A549 (cell line): ENCODE measurements at regions not wholly inside any gene's neighbourhood (a gene's known extent, or its start where the extent isn't known, plus 50 kb on each side); places are given as distances from the start of the nearest gene placed in this dataset.

ENCODE experiments used
- ATAC-seq, 2 experiments: fragments of 200-7000 bp in 1 of 2; fragments of >200 bp in 1 of 2; cut with Nextera tagmentation in 1 of 2; cut with Tn5 transposase in 1 of 2; 3 replicates each; pipeline versions ENCODE4 v1.8.0 to v1.9.1; 2018 to 2020; ENCODE audit warnings: mild to moderate bottlenecking in 1 of 2, moderate library complexity in 1 of 2
- CTCF ChIA-PET: fragments of 300-600 bp; sonication (Branson Sonifier 250); formaldehyde crosslinking; extraction: SDS; loops from one replicate; lab custom pipeline; 2021; ENCODE audit warnings: antibody characterized with exemption, inconsistent platforms; lab: Yijun Ruan, JAX
- POLR2A ChIA-PET: fragments of 350-600 bp; formaldehyde crosslinking; extraction: SDS; loops from one replicate; lab custom pipeline; 2021; ENCODE audit warnings: antibody characterized with exemption, inconsistent platforms; lab: Yijun Ruan, JAX
- DNase-seq, 2 experiments: peaks; one replicate each; pipeline versions ENCODE4 v3.0.0 to v3.0.0-alpha.2; 2011 to 2016; ENCODE audit warnings: low read depth in 1 of 2, low spot score in 1 of 2
- FAIRE-seq: peaks from 2 replicates; lab custom pipeline; 2011; peaks lifted over from hg19 to GRCh38; lab: Jason Lieb, UNC
- H3K27ac ChIP-seq, 2 experiments: fragments of >200 bp; sonication (Bioruptor Twin); formaldehyde crosslinking; 3 replicates each; pipeline ENCODE4 v1.5.1; 2016 to 2017
- H3K4me1 ChIP-seq: fragments of >200 bp; sonication (Bioruptor Twin); formaldehyde crosslinking; 3 replicates; pipeline ENCODE4 v1.6.1; 2016
- H3K4me2 ChIP-seq: fragments of >200 bp; sonication (Bioruptor Twin); formaldehyde crosslinking; 3 replicates; pipeline ENCODE4 v1.6.1; 2016
- H3K4me3 ChIP-seq: fragments of >200 bp; sonication (Bioruptor Twin); formaldehyde crosslinking; 3 replicates; pipeline ENCODE4 v1.5.1; 2016
- H3K9me3 ChIP-seq: fragments of >200 bp; sonication (Bioruptor Twin); formaldehyde crosslinking; 3 replicates; pipeline ENCODE4 v1.6.1; 2016
- CBX8 ChIP-seq: fragments of 200-600 bp; sonication (generic); IDR thresholded peaks from 2 replicates; pipeline ENCODE4 v1.6.1; 2016
- CEBPB ChIP-seq, 2 experiments: fragments of >200 bp in 1 of 2; sonication (Bioruptor Twin) in 1 of 2; formaldehyde crosslinking in 1 of 2; IDR thresholded peaks; 2 replicates each; pipeline ENCODE4 v1.6.1; 2012 to 2016
- EHF ChIP-seq: fragments of 250-450 bp; sonication (Bioruptor Pico); IDR thresholded peaks from 2 replicates; pipeline ENCODE4 v1.5.0; 2020; ENCODE audit warnings: mild to moderate bottlenecking
- EHMT2 ChIP-seq: fragments of 200-600 bp; sonication (generic); IDR thresholded peaks from 2 replicates; pipeline ENCODE4 v1.6.1; 2016; ENCODE audit warnings: antibody characterized with exemption, low read depth, mild to moderate bottlenecking, moderate library complexity
- EP300 ChIP-seq, 2 experiments: fragments of >200 bp; sonication (Bioruptor Twin); formaldehyde crosslinking; IDR thresholded peaks; 2 replicates in 1 of 2; 3 replicates in 1 of 2; pipeline ENCODE4 v1.6.1; 2016 to 2017
- FOSB ChIP-seq: fragments of 250-450 bp; sonication (Bioruptor Pico); IDR thresholded peaks from 2 replicates; pipeline ENCODE4 v1.5.0; 2020; ENCODE audit warnings: mild to moderate bottlenecking, moderate library complexity
- HES2 ChIP-seq: fragments of >200 bp; sonication (Bioruptor Twin); formaldehyde crosslinking; IDR thresholded peaks from 2 replicates; pipeline ENCODE4 v1.6.1; 2016
- HEYL ChIP-seq: fragments of 250-450 bp; sonication (Bioruptor Pico); IDR thresholded peaks from 2 replicates; pipeline ENCODE4 v1.8.0; 2021; ENCODE audit warnings: mild to moderate bottlenecking, moderate library complexity
- HMGXB4 ChIP-seq: fragments of 250-450 bp; sonication (Bioruptor Pico); IDR thresholded peaks from 2 replicates; pipeline ENCODE4 v1.5.0; 2021; ENCODE audit warnings: mild to moderate bottlenecking, moderate library complexity, borderline replicate concordance
- HOXA7 ChIP-seq: fragments of 250-450 bp; sonication (Bioruptor Pico); IDR thresholded peaks from 2 replicates; pipeline ENCODE4 v1.5.0; 2020; ENCODE audit warnings: mild to moderate bottlenecking, moderate library complexity
- HOXB5 ChIP-seq: fragments of 250-450 bp; sonication (Bioruptor Pico); IDR thresholded peaks from 2 replicates; pipeline ENCODE4 v1.5.0; 2020; ENCODE audit warnings: mild to moderate bottlenecking, moderate library complexity
- NR3C1 ChIP-seq: fragments of >200 bp; sonication (Bioruptor Twin); formaldehyde crosslinking; IDR thresholded peaks from 3 replicates; pipeline ENCODE4 v1.6.1; 2017
- RAD21 ChIP-seq, 2 experiments: fragments of >200 bp in 1 of 2; sonication (Bioruptor Twin) in 1 of 2; formaldehyde crosslinking in 1 of 2; IDR thresholded peaks in 1 of 2; conservative IDR thresholded peaks in 1 of 2; 2 replicates in 1 of 2; 3 replicates in 1 of 2; pipeline ENCODE4 v1.6.1; 2012 to 2018; ENCODE audit warnings: inconsistent platforms in 1 of 2
- TFCP2L1 ChIP-seq: fragments of 250-450 bp; sonication (Bioruptor Pico); IDR thresholded peaks from 2 replicates; pipeline ENCODE4 v1.5.0; 2021; ENCODE audit warnings: mild to moderate bottlenecking
- USF2 ChIP-seq: fragments of 450-650 bp; IDR thresholded peaks from 2 replicates; pipeline ENCODE4 v1.6.1; 2014; ENCODE audit warnings: antibody characterized with exemption
- ZC3H11A ChIP-seq: fragments of 450-650 bp; IDR thresholded peaks from 2 replicates; pipeline ENCODE4 v1.6.1; 2014; ENCODE audit warnings: antibody characterized with exemption, mild to moderate bottlenecking
- WGBS: methylation state at CpG from one replicate; pipeline ENCODE4 v1.1.6; 2017; ENCODE audit errors: missing lambda C conversion rate; 5-methylcytosine and 5-hydroxymethylcytosine counted together
- TF ChIP-seq, protein P1 (sequence below): fragments of 250-450 bp; sonication (Bioruptor Pico); IDR thresholded peaks from 2 replicates; pipeline ENCODE4 v1.5.0; 2020; ENCODE audit warnings: low read depth, mild to moderate bottlenecking, moderate library complexity
- TF ChIP-seq, protein P2 (sequence below): fragments of >200 bp; sonication (Bioruptor Twin); formaldehyde crosslinking; IDR thresholded peaks from 3 replicates; pipeline ENCODE4 v1.6.1; 2016
- TF ChIP-seq, protein P3 (sequence below): fragments of 200-600 bp; sonication (generic); IDR thresholded peaks from 2 replicates; pipeline ENCODE4 v1.6.1; 2016; ENCODE audit warnings: antibody characterized with exemption, mild to moderate bottlenecking, moderate library complexity

DNA sequence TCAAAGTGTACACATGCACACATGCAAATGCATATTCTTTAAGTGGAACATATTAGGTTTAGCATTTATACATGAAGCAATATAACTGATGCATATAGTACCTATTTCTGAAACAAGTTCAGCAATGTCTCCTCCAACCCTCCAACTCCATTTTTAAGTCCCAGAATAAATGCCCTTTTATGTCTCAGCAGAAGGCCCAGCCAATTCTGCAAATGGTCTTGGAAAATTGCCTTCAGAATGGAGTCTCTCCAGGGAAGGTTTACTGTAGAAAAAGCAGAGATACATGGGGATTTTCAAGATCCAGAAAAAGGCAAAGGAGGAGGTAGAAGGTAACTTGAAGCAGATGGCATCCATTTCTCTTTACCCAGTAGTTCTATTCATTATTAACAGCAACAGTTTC lies 633.3 kb downstream of the MAFB start:
- H3K4me2 ChIP-seq = no peak overlapping the region
- ATAC-seq = no peak
- CTCF ChIA-PET = no interaction called here
- POLR2A ChIA-PET = no interaction called here
- FAIRE-seq = no peak
- no peaks in the 10 kb centered on the region for H3K9me3 ChIP-seq
- no peak overlapping the region for H3K27ac ChIP-seq
- DNase-seq = no peak
- no peaks in the 10 kb centered on the region for H3K4me1 ChIP-seq
- no peak for TF ChIP-seq HEYL
- TF ChIP-seq CBX8 = no peak
- TF ChIP-seq HOXA7 = no peak
- TF ChIP-seq TFCP2L1 (CRISPR knock-in tag) = no peak
- no peak for TF ChIP-seq FOSB (CRISPR knock-in tag)
- no peak for TF ChIP-seq RAD21 (conservative IDR thresholded peaks at IDR 0.05 in 1 of 2, IDR thresholded peaks at IDR 0.05 in 1 of 2)
- no peak for TF ChIP-seq HES2
- TF ChIP-seq NR3C1 = no peak
- no peak for TF ChIP-seq USF2
- TF ChIP-seq, protein P1, sequence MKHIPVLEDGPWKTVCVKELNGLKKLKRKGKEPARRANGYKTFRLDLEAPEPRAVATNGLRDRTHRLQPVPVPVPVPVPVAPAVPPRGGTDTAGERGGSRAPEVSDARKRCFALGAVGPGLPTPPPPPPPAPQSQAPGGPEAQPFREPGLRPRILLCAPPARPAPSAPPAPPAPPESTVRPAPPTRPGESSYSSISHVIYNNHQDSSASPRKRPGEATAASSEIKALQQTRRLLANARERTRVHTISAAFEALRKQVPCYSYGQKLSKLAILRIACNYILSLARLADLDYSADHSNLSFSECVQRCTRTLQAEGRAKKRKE (CRISPR knock-in tag) = no peak
- TF ChIP-seq HOXB5 (CRISPR knock-in tag) = no peak
- no peak for TF ChIP-seq HMGXB4 (CRISPR knock-in tag)
- TF ChIP-seq EHF (CRISPR knock-in tag) = no peak
- TF ChIP-seq, protein P2, sequence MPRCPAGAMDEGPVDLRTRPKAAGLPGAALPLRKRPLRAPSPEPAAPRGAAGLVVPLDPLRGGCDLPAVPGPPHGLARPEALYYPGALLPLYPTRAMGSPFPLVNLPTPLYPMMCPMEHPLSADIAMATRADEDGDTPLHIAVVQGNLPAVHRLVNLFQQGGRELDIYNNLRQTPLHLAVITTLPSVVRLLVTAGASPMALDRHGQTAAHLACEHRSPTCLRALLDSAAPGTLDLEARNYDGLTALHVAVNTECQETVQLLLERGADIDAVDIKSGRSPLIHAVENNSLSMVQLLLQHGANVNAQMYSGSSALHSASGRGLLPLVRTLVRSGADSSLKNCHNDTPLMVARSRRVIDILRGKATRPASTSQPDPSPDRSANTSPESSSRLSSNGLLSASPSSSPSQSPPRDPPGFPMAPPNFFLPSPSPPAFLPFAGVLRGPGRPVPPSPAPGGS = no peak
- no peak for TF ChIP-seq EP300 (IDR thresholded peaks at IDR 0.05)
- H3K4me3 ChIP-seq = no peak overlapping the region

DNA sequence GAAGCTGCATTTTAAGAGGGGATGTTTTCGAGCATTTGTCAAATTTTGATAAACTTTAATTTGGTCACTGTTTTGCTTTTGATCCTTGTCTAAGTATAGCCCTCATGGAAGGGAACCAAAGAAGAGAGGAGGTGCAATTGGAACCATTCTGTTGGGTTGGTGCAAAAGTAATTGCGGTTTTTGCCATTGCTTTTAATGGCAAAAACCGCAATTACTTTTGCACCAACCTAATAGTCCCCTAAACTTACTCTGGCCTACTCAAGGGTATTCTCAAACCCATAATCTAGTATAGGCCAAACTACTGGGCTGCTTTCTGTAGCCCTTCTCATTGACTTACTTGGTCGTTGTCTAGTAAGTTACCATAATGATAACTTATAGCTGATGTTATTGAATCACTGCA lies 634.7 kb downstream of the MAFB start:
- no peak overlapping the region for H3K4me2 ChIP-seq
- POLR2A ChIA-PET = no interaction called here
- 5% methylated on average over 4 of the region's 4 CpGs for WGBS
- no peak overlapping the region for H3K27ac ChIP-seq
- H3K4me1 ChIP-seq = no peaks in the 10 kb centered on the region
- DNase-seq = no peak
- ATAC-seq = no peak
- H3K4me3 ChIP-seq = no peak overlapping the region
- CTCF ChIA-PET = interaction anchor here (1.0 kb wide), 1 partner anchor 11 kb away, joined by 3 read pairs; no protein-coding TSS in a partner anchor
- no peaks in the 10 kb centered on the region for H3K9me3 ChIP-seq
- no peak for FAIRE-seq
- TF ChIP-seq, protein P3, sequence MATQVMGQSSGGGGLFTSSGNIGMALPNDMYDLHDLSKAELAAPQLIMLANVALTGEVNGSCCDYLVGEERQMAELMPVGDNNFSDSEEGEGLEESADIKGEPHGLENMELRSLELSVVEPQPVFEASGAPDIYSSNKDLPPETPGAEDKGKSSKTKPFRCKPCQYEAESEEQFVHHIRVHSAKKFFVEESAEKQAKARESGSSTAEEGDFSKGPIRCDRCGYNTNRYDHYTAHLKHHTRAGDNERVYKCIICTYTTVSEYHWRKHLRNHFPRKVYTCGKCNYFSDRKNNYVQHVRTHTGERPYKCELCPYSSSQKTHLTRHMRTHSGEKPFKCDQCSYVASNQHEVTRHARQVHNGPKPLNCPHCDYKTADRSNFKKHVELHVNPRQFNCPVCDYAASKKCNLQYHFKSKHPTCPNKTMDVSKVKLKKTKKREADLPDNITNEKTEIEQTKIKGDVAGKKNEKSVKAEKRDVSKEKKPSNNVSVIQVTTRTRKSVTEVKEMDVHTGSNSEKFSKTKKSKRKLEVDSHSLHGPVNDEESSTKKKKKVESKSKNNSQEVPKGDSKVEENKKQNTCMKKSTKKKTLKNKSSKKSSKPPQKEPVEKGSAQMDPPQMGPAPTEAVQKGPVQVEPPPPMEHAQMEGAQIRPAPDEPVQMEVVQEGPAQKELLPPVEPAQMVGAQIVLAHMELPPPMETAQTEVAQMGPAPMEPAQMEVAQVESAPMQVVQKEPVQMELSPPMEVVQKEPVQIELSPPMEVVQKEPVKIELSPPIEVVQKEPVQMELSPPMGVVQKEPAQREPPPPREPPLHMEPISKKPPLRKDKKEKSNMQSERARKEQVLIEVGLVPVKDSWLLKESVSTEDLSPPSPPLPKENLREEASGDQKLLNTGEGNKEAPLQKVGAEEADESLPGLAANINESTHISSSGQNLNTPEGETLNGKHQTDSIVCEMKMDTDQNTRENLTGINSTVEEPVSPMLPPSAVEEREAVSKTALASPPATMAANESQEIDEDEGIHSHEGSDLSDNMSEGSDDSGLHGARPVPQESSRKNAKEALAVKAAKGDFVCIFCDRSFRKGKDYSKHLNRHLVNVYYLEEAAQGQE = 0 out of 2 replicates have a peak, but pooled peaks have one; percentile 18
- TF ChIP-seq HOXB5 (CRISPR knock-in tag) (no peak), ZC3H11A (no peak), CEBPB (IDR thresholded peaks at IDR 0.05) (no peak), EHMT2 (no peak)
- TF ChIP-seq, all 56 proteins: peak for 1
